GM18498 (cell line): ENCODE measurements at regions not wholly inside any gene's neighbourhood (a gene's known extent, or its start where the extent isn't known, plus 50 kb on each side); places are given as distances from the start of the nearest gene placed in this dataset.

Experiments
- ATAC-seq: cut with Tn5 transposase; IDR thresholded peaks from one replicate; pipeline ENCODE4 v1.9.1; 2021; ENCODE audit warnings: mild to moderate bottlenecking, moderate library complexity; ENCODE audit not compliant: unreplicated experiment

GRCh38 chr6:159487636-159488035 lies 205.4 kb downstream of the SOD2 start:
- ATAC-seq = no peak

GRCh38 chr6:159483259-159483658 lies 209.8 kb downstream of the SOD2 start:
- ATAC-seq = no peak

- ATAC-seq = no peak
These were observed 211.1 kb downstream of the SOD2 start for GRCh38 chr6:159481897-159482296.

GRCh38 chr6:159480471-159480870 lies 212.6 kb downstream of the SOD2 start:
- no peak for ATAC-seq

- ATAC-seq = no peak
These were observed 213.9 kb downstream of the SOD2 start for GRCh38 chr6:159479146-159479545.

- no peak for ATAC-seq
These were observed 219.4 kb downstream of the SOD2 start for GRCh38 chr6:159473475-159474263.

GRCh38 chr6:159470397-159470796 lies 222.6 kb downstream of the SOD2 start:
- no peak for ATAC-seq

- ATAC-seq = no peak
These were observed 223.6 kb downstream of the SOD2 start for GRCh38 chr6:159469443-159469842.

GRCh38 chr6:159468994-159469393 lies 224.0 kb downstream of the SOD2 start:
- no peak for ATAC-seq

GRCh38 chr6:159467473-159468041 lies 225.5 kb downstream of the SOD2 start:
- ATAC-seq = peak; percentile 65

- ATAC-seq = no peak
These were observed 226.1 kb downstream of the SOD2 start for GRCh38 chr6:159466926-159467325.

- no peak for ATAC-seq
These were observed 228.2 kb downstream of the SOD2 start for GRCh38 chr6:159464816-159465215.

- no peak for ATAC-seq
These were observed 229.8 kb downstream of the SOD2 start for GRCh38 chr6:159463119-159463829.

GRCh38 chr6:159462431-159462830 lies 230.6 kb downstream of the SOD2 start:
- ATAC-seq = no peak

- ATAC-seq = peak; percentile 76
These were observed 231.0 kb downstream of the SOD2 start for GRCh38 chr6:159461998-159462397.

- no peak for ATAC-seq
These were observed 231.8 kb downstream of the SOD2 start for GRCh38 chr6:159461266-159461665.

GRCh38 chr6:159460476-159460875 lies 232.6 kb downstream of the SOD2 start:
- ATAC-seq = no peak

GRCh38 chr6:159456349-159456748 lies 236.7 kb downstream of the SOD2 start:
- ATAC-seq = no peak

- no peak for ATAC-seq
These were observed 237.3 kb downstream of the SOD2 start for GRCh38 chr6:159455700-159456274.

- no peak for ATAC-seq
These were observed 242.1 kb downstream of the SOD2 start for GRCh38 chr6:159450815-159451465.

- ATAC-seq = no peak
These were observed 246.7 kb downstream of the SOD2 start for GRCh38 chr6:159446340-159446739.
